ENCODE measurements at regions not wholly inside any gene's neighbourhood (a gene's known extent, or its start where the extent isn't known, plus 50 kb on each side); places are given as distances from the start of the nearest gene placed in this dataset.
A peak's percentile ranks its signal among the peaks of the same experiment; 100 is the strongest.

GRCh38 chr7:13336227-13336626, 648.8 kb downstream of the ARL4A start:
- H4K20me1 ChIP-seq (ENCODE audit: low read depth, low read length), result no peaks in the 10 kb centered on the region
- H3K27me3 ChIP-seq (ENCODE audit: low read length), result no peaks in the 10 kb centered on the region
- no peak for TF ChIP-seq CTCF (IDR thresholded peaks at IDR 0.05; ENCODE audit: insufficient read depth, low read length, poor library complexity, severe bottlenecking)
- no peak overlapping the region for H3K27ac ChIP-seq (ENCODE audit: low read depth, low read length)
- no peak overlapping the region for H3K9ac ChIP-seq (ENCODE audit: low read length)
- H3K4me3 ChIP-seq (ENCODE audit: insufficient read depth, low read length, poor library complexity, severe bottlenecking), result no peak overlapping the region
- no peaks in the 10 kb centered on the region for H3K9me2 ChIP-seq (replicated peaks; ENCODE audit: insufficient read depth, low read length)
- H3K79me2 ChIP-seq (ENCODE audit: insufficient read depth, low read length), result no peaks in the 10 kb centered on the region
- no peak overlapping the region for H2AFZ ChIP-seq (ENCODE audit: low read depth, low read length, severe bottlenecking)
- H3K36me3 ChIP-seq (ENCODE audit: low read length), result no peaks in the 10 kb centered on the region
- H3K9me3 ChIP-seq (ENCODE audit: insufficient read depth, low read length), result no peaks in the 10 kb centered on the region
- H3K4me2 ChIP-seq (ENCODE audit: low read depth, low read length, poor library complexity, severe bottlenecking), result no peak overlapping the region
- H3F3A ChIP-seq (ENCODE audit: insufficient read depth), result no peaks in the 10 kb centered on the region

- H3K4me3 ChIP-seq (ENCODE audit: insufficient read depth, low read length, poor library complexity, severe bottlenecking), result no peak overlapping the region
- no peak overlapping the region for H2AFZ ChIP-seq (ENCODE audit: low read depth, low read length, severe bottlenecking)
- H3K9ac ChIP-seq (ENCODE audit: low read length), result no peak overlapping the region
- no peaks in the 10 kb centered on the region for H3K27me3 ChIP-seq (ENCODE audit: low read length)
- H3K4me2 ChIP-seq (ENCODE audit: low read depth, low read length, poor library complexity, severe bottlenecking), result no peak overlapping the region
- no peak overlapping the region for H3K27ac ChIP-seq (ENCODE audit: low read depth, low read length)
- H3K9me3 ChIP-seq (ENCODE audit: insufficient read depth, low read length), result no peaks in the 10 kb centered on the region; the same call in 1 of the 2 replicates
- no peak for TF ChIP-seq CTCF (IDR thresholded peaks at IDR 0.05; ENCODE audit: insufficient read depth, low read length, poor library complexity, severe bottlenecking)
- no peak for TF ChIP-seq EZH2phosphoT487 (conservative IDR thresholded peaks at IDR 0.05; ENCODE audit: low read length)
- H3F3A ChIP-seq (ENCODE audit: insufficient read depth), result no peaks in the 10 kb centered on the region
- H3K79me2 ChIP-seq (ENCODE audit: insufficient read depth, low read length), result no peaks in the 10 kb centered on the region
- no peaks in the 10 kb centered on the region for H4K20me1 ChIP-seq (ENCODE audit: low read depth, low read length)
- H3K36me3 ChIP-seq (ENCODE audit: low read length), result no peaks in the 10 kb centered on the region
- H3K9me2 ChIP-seq (replicated peaks; ENCODE audit: insufficient read depth, low read length), result no peaks in the 10 kb centered on the region
Measured at GRCh38 chr7:13352677-13353076, 636.8 kb downstream of the ETV1 start.

GRCh38 chr7:13359656-13360055, 629.8 kb downstream of the ETV1 start:
- H3K9me3 ChIP-seq (ENCODE audit: insufficient read depth, low read length), result no peaks in the 10 kb centered on the region
- no peaks in the 10 kb centered on the region for H3K9me2 ChIP-seq (replicated peaks; ENCODE audit: insufficient read depth, low read length)
- H3K4me2 ChIP-seq (ENCODE audit: low read depth, low read length, poor library complexity, severe bottlenecking), result no peak overlapping the region
- H3F3A ChIP-seq (ENCODE audit: insufficient read depth), result no peaks in the 10 kb centered on the region
- H3K36me3 ChIP-seq (ENCODE audit: low read length), result no peaks in the 10 kb centered on the region
- no peak overlapping the region for H3K4me3 ChIP-seq (ENCODE audit: insufficient read depth, low read length, poor library complexity, severe bottlenecking)
- no peak overlapping the region for H2AFZ ChIP-seq (ENCODE audit: low read depth, low read length, severe bottlenecking)
- TF ChIP-seq CTCF (IDR thresholded peaks at IDR 0.05; ENCODE audit: insufficient read depth, low read length, poor library complexity, severe bottlenecking) (no peak), EZH2phosphoT487 (conservative IDR thresholded peaks at IDR 0.05; ENCODE audit: low read length) (no peak)
- H3K27me3 ChIP-seq (ENCODE audit: low read length), result no peaks in the 10 kb centered on the region
- no peaks in the 10 kb centered on the region for H4K20me1 ChIP-seq (ENCODE audit: low read depth, low read length)
- H3K79me2 ChIP-seq (ENCODE audit: insufficient read depth, low read length), result no peaks in the 10 kb centered on the region
- H3K9ac ChIP-seq (ENCODE audit: low read length), result no peak overlapping the region
- H3K27ac ChIP-seq (ENCODE audit: low read depth, low read length), result no peak overlapping the region

- TF ChIP-seq CTCF (IDR thresholded peaks at IDR 0.05; ENCODE audit: insufficient read depth, low read length, poor library complexity, severe bottlenecking) (no peak), EZH2phosphoT487 (conservative IDR thresholded peaks at IDR 0.05; ENCODE audit: low read length) (no peak)
- H2AFZ ChIP-seq (ENCODE audit: low read depth, low read length, severe bottlenecking), result peak overlapping the region; percentile 11
- H3K79me2 ChIP-seq (ENCODE audit: insufficient read depth, low read length), result no peaks in the 10 kb centered on the region
Measured at GRCh38 chr7:13386741-13387140, 602.7 kb downstream of the ETV1 start.

More at GRCh38 chr7:13386741-13387140, 602.7 kb downstream of the ETV1 start:
- no peaks in the 10 kb centered on the region for H3F3A ChIP-seq (ENCODE audit: insufficient read depth)
- no peak overlapping the region for H3K27ac ChIP-seq (ENCODE audit: low read depth, low read length)
- no peaks in the 10 kb centered on the region for H3K9me2 ChIP-seq (replicated peaks; ENCODE audit: insufficient read depth, low read length)
- H3K27me3 ChIP-seq (ENCODE audit: low read length), result no peaks in the 10 kb centered on the region
- no peak overlapping the region for H3K4me3 ChIP-seq (ENCODE audit: insufficient read depth, low read length, poor library complexity, severe bottlenecking)
- no peaks in the 10 kb centered on the region for H3K36me3 ChIP-seq (ENCODE audit: low read length)
- no peaks in the 10 kb centered on the region for H3K9me3 ChIP-seq (ENCODE audit: insufficient read depth, low read length)
- H3K4me2 ChIP-seq (ENCODE audit: low read depth, low read length, poor library complexity, severe bottlenecking), result no peak overlapping the region
- H4K20me1 ChIP-seq (ENCODE audit: low read depth, low read length), result no peaks in the 10 kb centered on the region
- H3K9ac ChIP-seq (ENCODE audit: low read length), result no peak overlapping the region

Data from SU-DHL-6 (cell line).